ENCODE measurements at regions not wholly inside any gene's neighbourhood (a gene's known extent, or its start where the extent isn't known, plus 50 kb on each side); places are given as distances from the start of the nearest gene placed in this dataset.

DNA sequence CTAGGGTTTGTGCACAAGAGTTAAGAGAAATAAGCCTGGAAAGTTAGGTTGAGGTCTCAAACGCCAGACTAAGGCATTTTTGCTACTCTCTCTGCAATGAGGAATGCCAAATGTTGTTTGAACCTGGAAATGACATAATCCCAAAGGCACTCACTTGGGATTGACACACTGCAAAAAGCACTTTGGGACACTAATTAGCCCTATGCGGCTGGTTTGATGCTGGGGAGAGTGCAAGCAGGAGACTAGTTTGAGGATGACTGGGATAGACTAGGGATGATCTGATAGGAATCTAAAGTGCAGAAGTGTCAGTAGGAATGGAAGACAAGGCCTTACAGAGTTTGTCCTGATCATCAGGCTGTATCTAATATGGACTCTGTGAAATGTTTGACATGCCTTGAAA is 469.0 kb downstream of the SLC4A3 start:
- TF ChIP-seq, protein P1, sequence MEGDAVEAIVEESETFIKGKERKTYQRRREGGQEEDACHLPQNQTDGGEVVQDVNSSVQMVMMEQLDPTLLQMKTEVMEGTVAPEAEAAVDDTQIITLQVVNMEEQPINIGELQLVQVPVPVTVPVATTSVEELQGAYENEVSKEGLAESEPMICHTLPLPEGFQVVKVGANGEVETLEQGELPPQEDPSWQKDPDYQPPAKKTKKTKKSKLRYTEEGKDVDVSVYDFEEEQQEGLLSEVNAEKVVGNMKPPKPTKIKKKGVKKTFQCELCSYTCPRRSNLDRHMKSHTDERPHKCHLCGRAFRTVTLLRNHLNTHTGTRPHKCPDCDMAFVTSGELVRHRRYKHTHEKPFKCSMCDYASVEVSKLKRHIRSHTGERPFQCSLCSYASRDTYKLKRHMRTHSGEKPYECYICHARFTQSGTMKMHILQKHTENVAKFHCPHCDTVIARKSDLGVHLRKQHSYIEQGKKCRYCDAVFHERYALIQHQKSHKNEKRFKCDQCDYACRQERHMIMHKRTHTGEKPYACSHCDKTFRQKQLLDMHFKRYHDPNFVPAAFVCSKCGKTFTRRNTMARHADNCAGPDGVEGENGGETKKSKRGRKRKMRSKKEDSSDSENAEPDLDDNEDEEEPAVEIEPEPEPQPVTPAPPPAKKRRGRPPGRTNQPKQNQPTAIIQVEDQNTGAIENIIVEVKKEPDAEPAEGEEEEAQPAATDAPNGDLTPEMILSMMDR (IDR thresholded peaks at IDR 0.05): no peak
- TF ChIP-seq POLR2A (IDR thresholded peaks at IDR 0.05): no peak
